ENCODE measurements at regions not wholly inside any gene's neighbourhood (a gene's known extent, or its start where the extent isn't known, plus 50 kb on each side); places are given as distances from the start of the nearest gene placed in this dataset.

DNA sequence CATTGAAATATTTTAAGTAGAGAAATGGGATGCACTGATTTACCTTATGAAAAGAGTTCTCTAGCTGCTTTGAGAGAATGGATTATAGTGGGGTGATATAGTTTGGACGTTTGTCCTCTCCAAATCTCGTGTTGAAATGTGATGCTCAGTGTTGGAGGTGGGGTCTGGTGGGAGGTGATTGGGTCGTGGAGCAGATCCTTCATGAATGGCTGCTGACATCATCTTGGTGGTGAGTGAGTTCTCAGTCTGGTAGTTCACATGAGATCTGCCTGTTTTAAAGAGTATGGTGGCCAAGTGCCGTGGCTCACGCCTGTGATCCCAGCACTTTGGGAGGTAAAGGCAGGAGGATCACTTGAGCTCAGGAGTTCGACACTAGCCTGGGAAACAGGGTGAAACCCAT, 58.7 kb upstream of the SH3RF3 start:
- no peak for DNase-seq

DNA sequence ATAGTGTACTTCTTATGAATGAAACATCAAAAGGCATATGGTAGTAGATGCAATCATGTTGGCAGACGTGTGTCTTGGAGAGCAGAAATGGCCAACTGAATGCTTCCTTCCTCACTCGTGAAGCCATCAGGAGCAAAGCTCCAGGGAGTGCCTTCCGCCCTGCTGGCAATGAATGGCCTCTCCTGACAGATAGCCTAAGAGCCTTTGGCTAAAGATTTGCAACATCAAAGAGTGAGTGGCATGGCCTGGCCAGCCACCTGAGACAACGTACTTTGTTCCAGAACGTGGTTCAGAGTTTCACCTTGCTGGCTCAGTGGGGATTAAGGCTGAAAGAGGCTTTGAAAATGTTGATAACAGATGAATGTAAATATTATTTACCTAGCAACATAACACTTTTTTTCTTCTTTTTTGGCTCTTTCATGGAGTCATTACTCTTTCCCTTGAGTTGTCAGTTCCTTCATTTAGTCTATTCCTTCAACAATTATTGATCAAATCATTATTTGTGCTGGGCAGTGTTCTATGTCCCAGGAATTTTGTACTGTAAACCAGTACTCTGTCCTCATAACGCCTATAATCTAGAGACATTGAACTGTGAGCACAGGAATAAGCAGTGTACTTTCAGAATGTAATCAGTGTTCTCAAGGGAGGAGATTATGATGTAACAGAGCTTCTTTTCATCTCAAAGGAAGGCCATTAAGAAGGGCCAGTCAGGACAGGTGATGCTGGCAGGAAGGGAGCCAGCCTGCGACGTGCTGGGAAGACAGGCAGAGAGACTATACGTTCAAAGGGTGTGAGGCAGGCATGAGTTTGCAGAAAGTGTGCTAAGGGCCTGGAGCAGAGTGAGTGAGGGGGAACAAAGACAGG, 59.4 kb upstream of the SH3RF3 start:
- DNase-seq: no peak

DNA sequence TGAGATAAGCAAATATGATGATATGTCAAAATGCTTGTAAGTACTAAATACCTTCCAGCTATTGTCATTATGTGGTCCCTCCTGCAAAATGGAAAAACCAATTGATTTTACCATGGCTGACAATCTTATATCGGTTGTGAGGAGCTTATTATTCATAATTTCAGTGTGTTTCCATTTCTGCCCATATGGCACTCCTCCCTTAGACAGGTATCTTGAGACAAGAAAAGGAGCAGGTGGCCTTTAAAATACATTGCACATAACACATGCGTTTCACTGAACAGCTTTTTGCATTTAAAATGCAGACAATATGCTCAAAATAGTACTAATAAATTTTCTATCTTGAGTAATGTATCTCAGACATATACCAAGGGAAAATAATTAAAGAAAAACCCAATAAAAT, 60.2 kb upstream of the SH3RF3 start:
- no peak for DNase-seq

DNA sequence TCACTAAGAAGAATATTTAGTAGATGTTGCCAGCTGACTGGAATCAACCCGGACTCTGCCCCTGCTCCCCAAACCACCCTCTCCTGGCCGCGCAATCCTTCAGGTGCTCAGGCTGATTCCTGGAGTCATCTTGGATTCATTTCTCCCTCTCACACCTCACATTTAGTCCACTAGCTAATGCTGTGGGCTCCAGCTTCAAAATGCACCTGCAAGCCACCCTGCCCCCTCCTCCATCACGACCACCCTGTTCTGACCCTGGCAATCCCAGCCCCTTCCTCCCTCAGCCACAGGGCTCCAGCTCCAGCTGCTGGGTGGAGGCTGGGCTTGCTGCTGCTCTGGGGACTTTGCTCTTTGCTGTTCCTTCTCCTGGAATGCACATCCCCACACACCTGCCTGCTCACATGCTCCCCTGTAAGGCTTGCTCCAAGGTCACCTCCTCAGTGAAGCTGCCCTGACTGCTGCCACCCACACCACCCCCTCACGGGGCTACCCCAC, 61.3 kb upstream of the SH3RF3 start:
- no peak for DNase-seq

DNA sequence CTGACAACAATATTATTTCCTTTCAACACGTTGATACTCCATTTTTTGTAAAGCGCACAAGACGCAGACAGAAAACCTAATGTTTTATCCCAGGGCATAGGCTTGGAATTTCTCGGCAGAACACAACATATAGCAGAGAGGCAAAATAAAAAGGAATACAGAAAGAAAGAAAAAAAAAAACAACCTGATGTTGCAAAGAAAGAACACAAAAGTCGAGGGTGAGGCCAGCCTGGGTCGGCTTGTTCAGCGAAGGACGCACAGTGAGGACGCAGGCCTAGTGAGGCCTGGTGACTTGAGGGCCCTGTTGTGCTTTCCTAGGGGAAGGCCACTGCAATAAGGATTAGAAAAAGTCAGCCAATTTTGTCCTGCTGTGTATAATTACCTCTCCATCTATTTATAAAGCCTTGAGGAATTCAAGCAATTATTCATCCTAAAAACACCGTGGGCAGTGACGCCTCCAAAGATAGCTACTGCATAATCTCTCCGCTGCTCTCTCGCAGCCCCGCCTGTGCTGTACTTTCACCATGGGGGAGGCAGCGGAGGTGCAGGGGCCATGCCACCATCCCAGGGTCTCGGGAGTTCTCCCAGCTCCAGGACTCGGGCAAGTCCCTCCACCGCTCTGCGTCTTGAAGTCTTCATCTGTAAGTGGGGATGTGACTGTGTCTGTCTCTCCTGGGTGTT, 61.9 kb upstream of the SH3RF3 start:
- DNase-seq: no peak

DNA sequence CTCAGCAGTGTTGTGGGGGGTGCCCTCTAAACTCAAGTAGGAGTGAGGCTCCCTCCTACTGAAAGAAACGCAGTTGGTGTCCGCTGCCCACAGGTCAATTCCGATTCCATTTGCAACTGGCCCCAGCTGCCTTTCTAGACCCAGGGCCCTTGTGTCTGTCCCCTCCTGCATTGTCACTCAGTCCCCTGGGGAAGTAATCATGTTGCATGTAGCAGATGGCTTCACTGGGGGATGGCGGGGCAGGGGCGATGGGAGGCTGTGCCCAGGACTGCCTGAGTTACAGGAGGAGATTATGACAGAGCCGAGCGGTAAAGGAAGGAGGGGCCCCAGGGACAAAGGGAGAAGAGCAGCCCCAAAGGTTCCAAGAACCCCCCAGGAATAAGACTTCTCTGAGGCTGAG, 62.5 kb upstream of the SH3RF3 start:
- DNase-seq: no peak

DNA sequence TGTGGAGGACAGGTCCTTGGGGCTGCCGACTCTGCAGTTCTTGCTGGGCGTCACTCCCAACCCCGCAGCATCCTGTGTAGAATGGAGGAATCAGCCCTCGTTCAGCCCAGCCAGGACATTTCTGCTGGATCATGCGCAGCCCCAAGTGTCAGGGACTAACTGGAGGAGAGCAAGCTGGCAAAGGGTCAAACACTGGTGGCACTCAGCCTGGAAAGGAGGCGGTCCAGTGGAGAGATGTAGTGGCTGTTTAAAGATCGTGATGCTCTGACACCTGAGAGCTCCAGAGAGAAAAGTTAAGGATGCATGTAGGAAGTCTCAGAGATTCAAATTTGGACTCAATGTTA, 63.6 kb upstream of the SH3RF3 start:
- no peak for DNase-seq

DNA sequence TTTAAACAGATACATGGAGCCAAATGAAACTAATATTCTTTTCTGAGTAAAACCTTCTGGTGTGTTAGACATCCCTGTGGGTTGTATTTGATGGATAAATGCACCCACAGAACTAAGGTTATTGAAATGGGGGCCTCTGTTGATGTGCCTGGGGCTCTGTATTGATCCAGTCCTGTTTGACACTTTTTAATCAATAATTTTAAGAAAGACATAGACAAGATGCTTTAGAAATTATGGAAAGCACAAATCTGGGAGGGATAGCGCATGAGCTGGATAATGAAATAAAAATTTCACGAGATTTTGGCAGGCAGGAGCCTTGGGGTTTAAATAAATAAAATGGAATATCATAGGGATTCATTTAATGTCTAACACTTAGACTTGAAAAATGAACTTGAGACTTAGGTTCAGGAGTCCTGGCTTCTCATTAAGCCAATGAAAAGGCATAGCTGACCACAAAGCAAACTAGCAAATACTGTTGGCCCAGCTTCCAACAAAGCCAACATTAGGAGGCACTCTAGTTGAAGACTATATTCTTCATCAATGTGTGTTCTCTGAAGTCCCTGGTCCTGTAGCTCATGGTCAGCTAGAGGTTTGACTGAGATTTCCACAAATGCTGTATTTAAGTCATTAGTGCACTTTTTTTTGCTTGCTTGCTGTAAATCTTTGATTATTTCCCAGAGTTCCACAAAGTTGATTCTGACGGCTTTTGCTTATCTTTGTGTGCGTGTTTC, 64.2 kb upstream of the SH3RF3 start:
- DNase-seq: no peak

DNA sequence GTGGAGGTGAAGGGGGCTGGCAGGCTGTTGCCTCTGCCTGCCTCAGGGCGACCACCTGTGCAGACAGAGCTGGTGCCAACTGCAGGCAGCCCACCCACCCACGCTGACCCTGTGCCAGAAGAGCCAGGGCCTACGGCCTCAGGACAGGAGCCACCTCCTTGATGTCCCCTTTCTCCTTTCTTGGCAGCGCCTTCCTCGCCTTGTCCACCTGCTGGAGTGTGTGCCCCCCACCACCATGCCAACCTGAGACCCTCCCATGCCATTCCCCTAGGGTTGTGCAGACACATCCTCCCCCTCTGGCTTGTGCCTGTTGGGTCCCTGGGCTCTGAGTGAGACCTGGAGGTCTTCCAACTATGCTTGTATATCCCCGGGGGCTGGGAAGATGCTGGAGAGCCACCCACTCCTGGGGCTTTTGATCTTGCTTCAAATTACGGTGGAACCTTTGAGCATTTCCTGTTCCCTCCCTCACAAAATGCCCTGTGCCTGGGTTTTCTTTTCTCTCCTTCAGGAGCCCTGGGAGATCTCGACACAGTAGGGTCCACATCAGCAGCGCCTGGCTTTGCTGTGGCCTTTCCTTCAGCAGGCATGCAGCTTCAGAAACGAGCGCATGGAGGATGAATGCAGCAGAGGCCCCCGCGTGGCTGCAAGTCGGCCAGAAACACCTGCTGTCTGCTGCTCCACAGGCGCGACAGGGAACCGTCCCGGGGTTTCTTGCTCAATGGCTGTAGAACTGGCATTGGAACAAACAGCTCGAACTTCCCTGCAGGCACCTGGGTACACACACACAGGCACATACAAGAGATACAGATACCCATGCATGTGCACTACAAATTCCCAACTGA, 65.9 kb upstream of the SH3RF3 start:
- peak; percentile 24 for DNase-seq

DNA sequence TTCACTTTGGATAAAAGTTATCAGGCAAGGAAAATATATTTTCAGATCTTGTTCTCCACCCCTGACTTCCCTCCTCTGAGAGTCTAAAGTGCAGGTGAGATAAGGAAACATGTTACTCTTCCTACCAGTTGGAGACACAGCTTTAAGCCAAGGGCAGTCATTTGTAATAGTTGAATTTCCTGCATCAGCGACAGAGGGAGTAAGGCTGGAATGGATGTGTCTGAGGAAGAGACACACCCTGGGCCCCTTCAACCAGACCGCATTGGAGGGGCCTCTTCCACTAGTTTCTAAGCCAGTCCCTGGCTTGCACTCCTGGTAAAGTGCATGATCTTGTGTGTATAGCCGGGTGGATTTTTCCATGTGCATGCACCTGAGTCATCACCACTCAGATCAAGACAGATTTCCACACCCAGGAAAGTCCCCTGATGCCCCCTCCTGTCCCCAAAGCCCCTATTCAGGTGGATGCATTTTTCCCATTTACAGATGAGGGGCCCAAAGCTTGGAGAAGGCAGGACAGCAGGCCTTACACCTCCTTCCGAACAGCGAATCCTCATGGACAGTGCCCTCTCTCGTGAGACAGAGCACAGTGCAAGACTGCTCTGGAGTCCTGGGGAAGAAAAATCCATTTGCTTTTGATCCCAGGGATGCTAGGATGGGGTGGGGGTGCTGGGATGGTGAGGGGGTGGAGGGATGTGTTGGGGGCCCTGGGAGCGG, 66.7 kb upstream of the SH3RF3 start:
- no peak for DNase-seq

DNA sequence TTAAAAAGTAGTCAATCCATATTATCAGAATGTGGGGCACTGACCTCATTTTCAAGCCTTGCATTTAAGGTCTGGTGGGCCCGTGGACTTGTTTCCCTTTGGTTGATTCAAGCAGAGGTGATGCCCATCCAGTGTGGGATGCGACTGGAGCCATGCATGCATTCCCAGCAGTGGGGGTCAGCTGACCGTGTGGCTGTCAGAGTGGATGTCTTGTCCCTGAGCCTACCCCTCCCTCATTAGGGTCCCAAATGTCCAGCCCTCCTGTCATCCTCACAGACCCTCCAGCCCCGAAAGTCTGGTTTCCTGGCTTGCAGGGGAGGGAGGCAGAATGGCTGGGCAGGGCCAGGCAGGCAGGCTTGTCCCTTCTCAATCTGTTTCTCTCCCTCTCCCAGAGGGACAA, 67.3 kb upstream of the SH3RF3 start:
- no peak for DNase-seq

DNA sequence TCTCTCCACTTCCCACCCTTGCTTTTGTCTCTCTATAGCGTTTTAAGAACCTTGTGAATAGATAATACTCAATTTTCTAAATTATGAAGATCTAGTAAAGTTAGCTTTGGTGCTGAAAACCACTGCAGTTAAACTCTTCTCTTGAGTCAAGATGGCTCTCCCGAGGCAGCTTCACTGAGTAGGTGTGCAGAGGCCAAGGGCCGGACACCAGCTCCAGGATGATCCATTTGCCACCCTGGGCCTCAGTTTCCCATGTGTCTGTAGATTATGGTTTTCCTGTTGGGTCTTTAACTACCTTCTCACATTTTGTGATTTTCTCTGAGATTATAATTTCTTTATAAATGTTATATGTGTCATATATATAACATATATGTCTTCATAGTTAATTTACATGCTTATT, 68.5 kb upstream of the SH3RF3 start:
- DNase-seq: no peak

DNA sequence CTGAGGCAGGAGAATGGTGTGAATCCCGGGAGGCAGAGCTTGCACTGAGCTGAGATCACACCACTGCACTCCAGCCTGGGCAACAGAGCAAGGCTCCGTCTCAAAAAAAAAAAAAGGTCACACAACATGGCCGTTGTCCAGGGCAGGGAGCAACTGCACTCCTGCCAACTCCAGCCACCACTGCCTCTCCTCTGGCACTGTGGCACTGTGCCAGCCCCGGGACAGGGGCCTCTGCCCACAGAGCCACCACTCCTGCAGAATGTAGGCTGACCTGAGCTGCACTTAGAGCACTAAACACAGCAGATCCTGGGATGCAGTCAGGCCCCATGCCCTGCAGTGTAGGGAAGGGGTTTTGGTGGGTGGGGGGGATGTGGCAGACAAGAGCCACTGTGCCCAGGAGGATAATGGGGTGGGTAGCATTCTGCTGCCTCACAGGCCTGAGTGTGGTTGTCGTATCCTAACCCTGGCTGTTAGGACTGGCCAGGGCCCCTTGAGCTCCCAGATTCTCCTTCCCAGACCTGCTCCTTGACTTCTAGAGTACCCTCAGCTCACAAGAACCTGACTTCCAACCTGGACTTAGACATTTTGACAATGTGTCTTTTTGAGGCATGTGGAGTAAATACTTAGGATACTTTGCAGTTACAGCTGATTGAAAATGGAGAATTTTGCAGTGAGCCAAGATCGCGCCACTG, 69.4 kb upstream of the SH3RF3 start:
- DNase-seq: no peak

DNA sequence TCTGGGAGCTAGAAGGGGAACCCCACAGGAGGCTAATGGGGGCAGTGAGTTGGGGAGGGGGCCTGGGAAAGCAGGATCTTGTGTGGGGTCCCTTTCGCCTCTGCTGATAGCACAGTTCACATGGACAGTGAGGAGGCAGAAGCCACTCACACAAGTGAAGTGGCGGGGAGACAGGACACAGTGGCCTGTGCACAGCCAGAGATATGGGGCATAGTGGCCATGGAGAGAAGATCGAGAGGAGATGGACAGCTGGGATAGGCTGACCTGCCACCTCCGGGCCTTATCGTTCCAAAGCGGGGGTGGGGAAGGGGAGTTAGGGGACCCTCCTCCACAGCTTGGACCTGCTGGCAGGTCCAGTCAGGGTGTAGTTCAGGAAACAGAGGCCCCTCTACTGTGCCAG, 69.8 kb upstream of the EDAR start:
- no peak for DNase-seq

DNA sequence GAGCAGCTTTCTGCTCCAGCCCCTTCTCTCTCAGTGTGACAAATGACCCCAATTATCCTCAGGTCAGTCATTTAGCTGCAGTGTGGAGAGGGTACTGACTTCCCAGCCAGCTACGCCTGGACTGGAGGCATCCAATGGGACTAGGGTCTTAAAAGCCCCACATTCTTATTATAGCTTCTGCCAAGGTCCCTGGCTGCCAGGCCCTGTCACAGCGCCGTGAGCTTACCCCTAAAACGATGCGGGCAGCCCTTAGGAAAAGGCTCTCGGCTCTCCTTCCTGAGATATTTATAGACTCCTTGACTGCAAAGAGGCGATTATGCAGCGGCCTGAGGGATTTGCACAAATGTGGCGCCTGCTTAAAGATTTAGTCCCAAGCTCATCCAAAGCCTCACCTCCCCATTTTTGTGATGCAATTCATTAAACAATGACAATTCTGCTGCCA, 69.2 kb upstream of the EDAR start:
- no peak for DNase-seq

DNA sequence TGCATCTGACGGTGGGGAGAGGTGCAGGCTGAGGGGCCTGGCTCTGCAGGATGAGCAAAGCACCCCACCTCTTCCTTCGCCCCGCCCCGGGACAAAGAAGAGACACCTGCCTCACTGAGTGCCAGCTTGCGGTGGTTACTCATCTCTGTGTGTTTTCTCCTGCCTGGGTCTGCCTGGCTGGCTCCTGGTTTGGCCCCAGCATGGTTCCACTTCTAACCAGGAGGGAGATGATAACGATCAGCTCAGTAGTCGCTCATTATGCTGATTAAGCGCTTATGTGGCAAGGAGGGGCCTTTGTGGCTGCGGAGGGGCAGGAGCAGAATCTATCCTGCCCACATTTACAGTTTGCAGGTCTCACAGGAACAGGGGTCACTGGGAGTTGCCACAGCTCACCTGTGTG, 68.7 kb upstream of the EDAR start:
- DNase-seq: no peak

DNA sequence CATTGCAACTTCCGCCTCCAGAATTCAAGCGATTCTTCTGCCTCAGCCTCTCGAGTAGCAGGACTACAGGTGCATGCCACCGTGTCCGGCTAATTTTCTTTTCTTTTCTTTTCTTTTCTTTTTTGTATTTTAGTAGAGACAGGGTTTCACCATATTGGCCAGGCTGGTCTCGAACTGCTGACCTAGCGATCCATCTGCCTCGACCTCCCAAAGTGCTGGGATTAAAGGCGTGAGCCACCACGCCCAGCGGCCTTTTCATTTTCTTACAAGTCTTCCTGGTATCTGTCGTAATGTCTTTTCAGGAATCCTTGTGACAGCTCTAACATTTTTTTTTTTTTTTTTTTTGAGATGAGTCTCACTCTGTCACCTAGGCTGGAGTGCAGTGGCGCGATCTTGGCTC, 66.4 kb upstream of the EDAR start:
- DNase-seq: no peak

DNA sequence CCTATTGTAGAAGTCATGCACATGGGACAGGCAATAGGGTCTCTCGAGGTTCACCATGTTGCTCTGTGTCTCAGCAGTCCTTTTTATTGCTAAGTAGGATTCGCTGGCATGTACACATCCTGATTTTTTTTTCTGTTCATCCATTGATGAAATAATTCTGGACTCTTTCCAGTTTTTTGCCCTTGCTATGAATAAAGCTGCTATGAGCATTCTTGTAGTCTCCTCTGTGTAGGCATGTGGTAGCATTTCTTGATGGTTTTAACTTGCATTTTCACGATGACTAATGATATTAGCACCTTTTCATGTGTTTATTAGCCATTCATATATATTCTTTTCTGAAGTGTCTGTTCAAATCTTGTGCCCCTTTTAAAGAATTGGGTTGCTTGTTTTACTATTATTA, 65.8 kb upstream of the EDAR start:
- no peak for DNase-seq

DNA sequence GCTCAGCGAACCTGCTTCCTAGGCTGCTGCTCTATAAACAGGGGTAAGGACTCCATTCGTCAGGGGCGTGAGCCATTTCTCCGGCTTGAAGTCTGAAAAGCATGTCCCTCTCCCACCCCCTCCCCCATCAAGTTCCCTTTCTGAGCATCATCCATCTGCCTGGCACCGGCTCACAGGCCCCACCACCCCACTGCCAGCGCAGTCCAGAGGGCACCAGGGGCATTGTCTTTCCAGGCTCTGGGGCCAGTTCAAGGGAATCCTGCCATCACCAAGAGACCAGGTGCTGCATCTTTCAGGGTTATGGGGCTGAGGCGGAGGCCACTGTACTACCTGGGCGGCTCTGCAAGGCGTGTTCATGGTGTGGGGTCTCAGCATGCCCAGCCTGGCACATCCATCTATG, 64.7 kb upstream of the EDAR start:
- DNase-seq: no peak

DNA sequence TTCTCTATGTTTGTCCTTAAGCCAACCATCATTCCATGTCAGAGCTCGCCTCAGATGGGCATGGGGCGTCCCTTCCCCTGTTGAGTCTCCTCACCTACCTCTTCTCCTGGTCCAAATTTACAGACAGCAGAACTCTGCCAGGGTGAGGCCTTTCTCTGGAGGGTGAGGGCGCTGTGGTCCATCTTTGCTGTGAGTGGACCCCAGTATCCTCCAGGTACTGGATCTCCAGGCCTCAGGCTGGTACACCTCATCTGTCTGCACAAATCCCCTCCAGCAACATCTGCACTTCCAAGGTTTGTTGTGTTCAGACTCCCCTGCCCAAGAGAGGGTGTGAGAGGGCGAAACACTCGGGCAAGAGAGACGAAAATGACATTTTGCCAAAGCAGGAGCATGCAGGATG, 63.9 kb upstream of the EDAR start:
- DNase-seq: no peak

DNA sequence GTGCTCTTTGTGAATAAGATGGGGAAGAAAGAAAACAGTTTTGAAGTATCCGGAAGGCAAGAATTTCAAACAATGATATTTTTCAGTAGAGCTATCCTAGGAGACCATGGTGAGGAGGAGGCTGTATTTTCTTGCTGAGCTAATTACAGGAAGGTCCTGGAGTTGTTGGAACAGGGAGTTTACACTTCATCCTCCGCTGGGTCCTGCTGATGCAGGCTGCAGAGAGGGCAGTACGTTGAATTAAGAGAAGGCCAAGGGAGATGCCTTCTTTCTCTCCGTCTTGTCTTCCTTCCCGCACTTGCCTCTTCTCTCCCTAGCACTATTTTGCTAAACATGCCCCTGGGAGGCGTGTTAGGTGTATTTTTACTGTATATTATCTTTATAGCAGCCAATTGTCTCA, 60.0 kb upstream of the EDAR start:
- DNase-seq: no peak

DNA sequence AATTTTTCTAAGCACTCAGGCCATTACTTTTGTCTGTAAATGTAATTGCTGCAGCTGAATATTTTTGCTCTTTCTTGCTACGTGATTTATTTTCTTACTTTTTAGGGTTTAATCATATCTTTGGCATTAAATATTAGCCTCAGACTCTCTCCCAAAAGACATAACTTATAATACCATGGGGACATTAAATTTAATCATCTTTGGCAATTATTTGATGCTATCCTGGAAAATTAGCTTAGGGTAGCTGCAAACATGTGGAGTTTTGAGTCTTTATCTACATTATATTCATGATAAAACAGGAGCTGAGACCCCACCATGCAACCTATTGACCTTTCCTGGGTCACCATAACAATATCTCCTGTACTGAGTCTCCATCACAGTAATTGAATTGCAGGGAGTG, 59.1 kb upstream of the EDAR start:
- DNase-seq: no peak
